ENCODE measurements at regions not wholly inside any gene's neighbourhood (a gene's known extent, or its start where the extent isn't known, plus 50 kb on each side); places are given as distances from the start of the nearest gene placed in this dataset.

DNA sequence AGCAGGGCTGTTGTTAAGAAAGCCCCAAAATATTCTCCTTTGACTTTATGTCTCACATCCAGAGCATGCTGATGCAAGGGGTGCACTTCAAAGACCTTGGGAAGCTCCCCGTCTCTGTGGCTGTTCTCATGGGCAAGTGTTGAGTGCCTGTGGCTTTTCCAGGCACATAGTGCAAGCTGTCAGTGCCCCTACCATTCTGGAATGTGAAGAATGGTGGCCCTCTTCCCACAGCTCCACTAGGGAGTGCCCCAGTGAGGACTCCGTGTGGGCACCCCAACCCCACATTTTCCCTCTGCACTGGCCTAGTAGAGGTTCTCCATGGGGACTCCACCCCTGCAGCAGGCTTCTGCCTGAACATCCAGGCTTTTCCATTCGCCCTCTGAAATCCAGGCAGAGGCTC lies 673.7 kb downstream of the HTR1B start:
- no peak for TF ChIP-seq SIN3A (IDR thresholded peaks at IDR 0.05; ENCODE audit: borderline replicate concordance, insufficient read depth, low read length)
- TF ChIP-seq POLR2AphosphoS5 (IDR thresholded peaks at IDR 0.05; ENCODE audit: low read depth, low read length) = no peak
- no peak for TF ChIP-seq FOXP2 (optimal IDR thresholded peaks at IDR 0.05; ENCODE audit: borderline replicate concordance, extremely low read depth, extremely low read length, insufficient read depth)
- TF ChIP-seq, protein P1, sequence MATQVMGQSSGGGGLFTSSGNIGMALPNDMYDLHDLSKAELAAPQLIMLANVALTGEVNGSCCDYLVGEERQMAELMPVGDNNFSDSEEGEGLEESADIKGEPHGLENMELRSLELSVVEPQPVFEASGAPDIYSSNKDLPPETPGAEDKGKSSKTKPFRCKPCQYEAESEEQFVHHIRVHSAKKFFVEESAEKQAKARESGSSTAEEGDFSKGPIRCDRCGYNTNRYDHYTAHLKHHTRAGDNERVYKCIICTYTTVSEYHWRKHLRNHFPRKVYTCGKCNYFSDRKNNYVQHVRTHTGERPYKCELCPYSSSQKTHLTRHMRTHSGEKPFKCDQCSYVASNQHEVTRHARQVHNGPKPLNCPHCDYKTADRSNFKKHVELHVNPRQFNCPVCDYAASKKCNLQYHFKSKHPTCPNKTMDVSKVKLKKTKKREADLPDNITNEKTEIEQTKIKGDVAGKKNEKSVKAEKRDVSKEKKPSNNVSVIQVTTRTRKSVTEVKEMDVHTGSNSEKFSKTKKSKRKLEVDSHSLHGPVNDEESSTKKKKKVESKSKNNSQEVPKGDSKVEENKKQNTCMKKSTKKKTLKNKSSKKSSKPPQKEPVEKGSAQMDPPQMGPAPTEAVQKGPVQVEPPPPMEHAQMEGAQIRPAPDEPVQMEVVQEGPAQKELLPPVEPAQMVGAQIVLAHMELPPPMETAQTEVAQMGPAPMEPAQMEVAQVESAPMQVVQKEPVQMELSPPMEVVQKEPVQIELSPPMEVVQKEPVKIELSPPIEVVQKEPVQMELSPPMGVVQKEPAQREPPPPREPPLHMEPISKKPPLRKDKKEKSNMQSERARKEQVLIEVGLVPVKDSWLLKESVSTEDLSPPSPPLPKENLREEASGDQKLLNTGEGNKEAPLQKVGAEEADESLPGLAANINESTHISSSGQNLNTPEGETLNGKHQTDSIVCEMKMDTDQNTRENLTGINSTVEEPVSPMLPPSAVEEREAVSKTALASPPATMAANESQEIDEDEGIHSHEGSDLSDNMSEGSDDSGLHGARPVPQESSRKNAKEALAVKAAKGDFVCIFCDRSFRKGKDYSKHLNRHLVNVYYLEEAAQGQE (IDR thresholded peaks at IDR 0.05; ENCODE audit: insufficient read depth in 1 of 2, low read depth in 2 of 2, low read length in 2 of 2) = no peak
- no peak for TF ChIP-seq TAF1 (IDR thresholded peaks at IDR 0.05; ENCODE audit: borderline replicate concordance, insufficient read depth, low read length)

DNA sequence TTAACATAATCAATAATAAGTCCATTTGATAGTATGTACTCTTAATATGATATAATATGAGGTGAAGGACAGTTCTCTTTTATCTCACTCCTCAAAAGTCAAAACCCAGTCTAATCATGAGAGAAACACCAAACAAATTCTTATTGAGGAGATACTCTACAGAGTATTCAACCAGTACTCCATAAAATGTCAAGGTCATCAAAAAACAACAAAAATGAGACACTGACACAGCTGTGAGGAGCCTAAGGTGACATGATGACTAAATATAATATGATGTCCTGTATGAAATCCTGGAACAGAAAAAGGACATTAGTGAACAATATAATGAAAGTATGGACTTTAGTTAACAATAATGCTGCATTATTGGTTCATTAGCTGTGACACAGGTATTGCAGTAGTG lies 675.1 kb downstream of the HTR1B start:
- TF ChIP-seq, protein P1 (IDR thresholded peaks at IDR 0.05; ENCODE audit: insufficient read depth in 1 of 2, low read depth in 2 of 2, low read length in 2 of 2) = no peak
- TF ChIP-seq FOXP2 (optimal IDR thresholded peaks at IDR 0.05; ENCODE audit: borderline replicate concordance, extremely low read depth, extremely low read length, insufficient read depth) = no peak

DNA sequence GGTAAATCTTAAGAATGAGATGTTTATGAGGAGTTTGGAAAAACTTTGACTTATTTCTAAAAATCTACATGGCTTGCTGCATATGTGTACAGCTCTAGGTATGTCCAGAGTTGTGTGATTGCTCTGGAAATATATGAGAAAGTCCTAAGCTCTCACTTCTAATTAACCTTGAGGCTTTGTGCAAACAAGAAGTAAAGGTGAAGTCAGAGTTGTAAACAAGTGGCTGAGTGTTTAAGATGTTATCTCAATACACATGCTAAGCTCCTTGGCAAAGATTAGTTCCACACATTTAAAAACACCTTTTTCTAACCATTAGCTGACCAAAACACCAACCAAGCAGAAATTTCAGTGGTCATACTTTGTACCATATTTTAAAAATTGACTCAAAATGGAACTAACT lies 684.2 kb downstream of the HTR1B start:
- no peak for TF ChIP-seq FOXP2 (optimal IDR thresholded peaks at IDR 0.05; ENCODE audit: borderline replicate concordance, extremely low read depth, extremely low read length, insufficient read depth)
- TF ChIP-seq, protein P1 (IDR thresholded peaks at IDR 0.05; ENCODE audit: insufficient read depth in 1 of 2, low read depth in 2 of 2, low read length in 2 of 2) = no peak
- no peak for TF ChIP-seq POLR2AphosphoS5 (IDR thresholded peaks at IDR 0.05; ENCODE audit: low read depth, low read length)
- no peak for TF ChIP-seq SIN3A (IDR thresholded peaks at IDR 0.05; ENCODE audit: borderline replicate concordance, insufficient read depth, low read length)
- no peak for TF ChIP-seq TAF1 (IDR thresholded peaks at IDR 0.05; ENCODE audit: borderline replicate concordance, insufficient read depth, low read length)

DNA sequence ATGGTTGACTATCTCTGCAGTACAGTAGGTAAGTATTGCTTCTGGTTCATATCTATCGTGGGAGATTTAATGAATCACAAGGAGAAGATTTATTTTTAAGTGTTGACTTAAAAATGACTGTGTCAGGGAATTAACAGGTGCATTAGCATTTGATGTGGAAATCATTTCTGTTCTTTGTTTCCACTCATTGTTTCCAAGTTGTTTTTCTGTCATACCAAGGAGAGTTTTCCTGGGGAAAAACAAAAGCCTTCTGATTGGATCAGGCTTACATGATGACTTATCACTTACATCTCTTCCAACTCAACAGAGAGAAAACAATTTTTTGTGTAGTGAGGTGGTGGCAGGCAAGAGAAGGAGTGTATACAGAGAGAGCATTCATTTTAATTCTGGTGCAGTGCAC lies 686.4 kb downstream of the HTR1B start:
- no peak for TF ChIP-seq POLR2AphosphoS5 (IDR thresholded peaks at IDR 0.05; ENCODE audit: low read depth, low read length)
- no peak for TF ChIP-seq SIN3A (IDR thresholded peaks at IDR 0.05; ENCODE audit: borderline replicate concordance, insufficient read depth, low read length)
- TF ChIP-seq TAF1 (IDR thresholded peaks at IDR 0.05; ENCODE audit: borderline replicate concordance, insufficient read depth, low read length) = no peak
- TF ChIP-seq FOXP2 (optimal IDR thresholded peaks at IDR 0.05; ENCODE audit: borderline replicate concordance, extremely low read depth, extremely low read length, insufficient read depth) = no peak
- TF ChIP-seq, protein P1 (IDR thresholded peaks at IDR 0.05; ENCODE audit: insufficient read depth in 1 of 2, low read depth in 2 of 2, low read length in 2 of 2) = no peak

DNA sequence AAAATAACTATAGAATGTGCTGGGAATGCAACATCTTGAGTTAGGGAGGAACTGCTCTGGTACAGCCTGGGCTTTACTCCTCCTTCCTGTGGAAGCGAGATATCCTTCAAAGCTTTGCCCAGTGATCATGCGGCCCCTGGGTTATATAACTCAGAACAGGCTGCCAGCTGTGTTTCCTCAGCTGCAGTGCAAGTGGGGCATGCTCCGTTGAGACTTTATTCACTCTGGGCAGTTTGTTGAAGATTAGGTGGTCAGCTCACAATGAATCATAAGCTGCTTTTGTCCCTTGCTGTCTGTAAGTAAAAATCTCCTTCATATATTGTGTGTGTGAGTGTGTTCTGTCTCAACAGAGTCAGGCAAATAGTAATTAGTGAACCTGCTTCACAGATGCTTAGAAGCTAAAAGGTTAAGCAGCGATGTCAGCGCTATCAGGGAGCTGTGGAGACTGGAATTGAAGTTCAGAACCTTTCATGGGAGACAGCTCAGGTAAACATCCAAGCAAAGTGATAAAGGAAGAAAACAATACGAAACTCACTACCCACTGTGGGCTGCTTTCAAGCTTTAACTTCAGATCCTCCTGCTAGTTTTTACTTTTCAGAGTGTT lies 688.4 kb downstream of the HTR1B start:
- no peak for TF ChIP-seq FOXP2 (optimal IDR thresholded peaks at IDR 0.05; ENCODE audit: borderline replicate concordance, extremely low read depth, extremely low read length, insufficient read depth)
- TF ChIP-seq, protein P1 (IDR thresholded peaks at IDR 0.05; ENCODE audit: insufficient read depth in 1 of 2, low read depth in 2 of 2, low read length in 2 of 2) = no peak
- TF ChIP-seq SIN3A (IDR thresholded peaks at IDR 0.05; ENCODE audit: borderline replicate concordance, insufficient read depth, low read length) = no peak
- TF ChIP-seq TAF1 (IDR thresholded peaks at IDR 0.05; ENCODE audit: borderline replicate concordance, insufficient read depth, low read length) = no peak
- no peak for TF ChIP-seq POLR2AphosphoS5 (IDR thresholded peaks at IDR 0.05; ENCODE audit: low read depth, low read length)

Data from PFSK-1 (cell line).